Right renal pelvis (tissue), 4 donors: ENCODE measurements at regions not wholly inside any gene's neighbourhood (a gene's known extent, or its start where the extent isn't known, plus 50 kb on each side); places are given as distances from the start of the nearest gene placed in this dataset.
"Not testable (repeated sequence)": the region's sequence is repeated elsewhere in the genome, so short reads cannot be mapped to it uniquely, and the experiment has no call there.

Experiments used
- DNase-seq, 4 donors: peaks; one replicate each; pipeline ENCODE4 v3.0.0-alpha.2; 2013; ENCODE audit warnings: low read depth in 4 of 4, low spot score in 3 of 4, missing footprints in 1 of 4

GRCh38 chr1:145484257-145484656 is 58.9 kb upstream of the NBPF20 start:
- DNase-seq = not testable (repeated sequence)

- DNase-seq = not testable (repeated sequence)
Observed at GRCh38 chr1:145482214-145482860, 56.9 kb upstream of the NBPF20 start.

GRCh38 chr1:145475962-145476361 is 50.6 kb upstream of the NBPF20 start:
- not testable (repeated sequence) for DNase-seq

- DNase-seq = not testable (repeated sequence)
Observed at GRCh38 chr1:145475369-145475915, 50.0 kb upstream of the NBPF20 start.
